ENCODE measurements at regions not wholly inside any gene's neighbourhood (a gene's known extent, or its start where the extent isn't known, plus 50 kb on each side); places are given as distances from the start of the nearest gene placed in this dataset.

- TF ChIP-seq, protein P1, sequence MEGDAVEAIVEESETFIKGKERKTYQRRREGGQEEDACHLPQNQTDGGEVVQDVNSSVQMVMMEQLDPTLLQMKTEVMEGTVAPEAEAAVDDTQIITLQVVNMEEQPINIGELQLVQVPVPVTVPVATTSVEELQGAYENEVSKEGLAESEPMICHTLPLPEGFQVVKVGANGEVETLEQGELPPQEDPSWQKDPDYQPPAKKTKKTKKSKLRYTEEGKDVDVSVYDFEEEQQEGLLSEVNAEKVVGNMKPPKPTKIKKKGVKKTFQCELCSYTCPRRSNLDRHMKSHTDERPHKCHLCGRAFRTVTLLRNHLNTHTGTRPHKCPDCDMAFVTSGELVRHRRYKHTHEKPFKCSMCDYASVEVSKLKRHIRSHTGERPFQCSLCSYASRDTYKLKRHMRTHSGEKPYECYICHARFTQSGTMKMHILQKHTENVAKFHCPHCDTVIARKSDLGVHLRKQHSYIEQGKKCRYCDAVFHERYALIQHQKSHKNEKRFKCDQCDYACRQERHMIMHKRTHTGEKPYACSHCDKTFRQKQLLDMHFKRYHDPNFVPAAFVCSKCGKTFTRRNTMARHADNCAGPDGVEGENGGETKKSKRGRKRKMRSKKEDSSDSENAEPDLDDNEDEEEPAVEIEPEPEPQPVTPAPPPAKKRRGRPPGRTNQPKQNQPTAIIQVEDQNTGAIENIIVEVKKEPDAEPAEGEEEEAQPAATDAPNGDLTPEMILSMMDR (IDR thresholded peaks at IDR 0.05), result no peak
- TF ChIP-seq ZFX (IDR thresholded peaks at IDR 0.05; ENCODE audit: borderline replicate concordance), result no peak
These were observed 1412.6 kb upstream of the CDH9 start for GRCh38 chr5:28450997-28451396.

DNA sequence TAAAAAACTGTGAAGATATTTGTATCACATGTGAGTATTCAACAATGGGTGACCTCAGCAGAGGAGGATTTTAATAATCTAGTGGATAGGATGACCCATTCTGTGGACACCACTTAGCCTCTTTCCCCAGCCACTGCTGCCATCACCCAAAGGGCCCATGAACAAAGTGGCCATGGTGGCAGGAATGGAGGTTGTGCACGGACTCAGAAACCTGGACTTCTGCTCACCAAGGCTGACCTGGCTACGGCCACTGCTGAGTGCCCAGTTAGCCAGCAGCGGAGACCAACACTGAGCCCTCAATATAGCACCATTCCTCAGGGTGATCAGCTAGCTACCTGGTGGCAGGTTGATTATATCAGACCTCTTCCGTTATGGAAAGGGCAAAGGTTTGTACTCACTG, 1410.4 kb upstream of the CDH9 start:
- no peak for TF ChIP-seq ZFX (IDR thresholded peaks at IDR 0.05; ENCODE audit: borderline replicate concordance)
- TF ChIP-seq, protein P1 (IDR thresholded peaks at IDR 0.05), result no peak
- no peak overlapping the region for H3K27ac ChIP-seq

More at GRCh38 chr5:28450997-28451396, 1412.6 kb upstream of the CDH9 start:
- no peak overlapping the region for H3K27ac ChIP-seq

- no peak for TF ChIP-seq ZFX (IDR thresholded peaks at IDR 0.05; ENCODE audit: borderline replicate concordance)
- TF ChIP-seq, protein P1 (IDR thresholded peaks at IDR 0.05), result no peak
These were observed 1392.3 kb upstream of the CDH9 start for GRCh38 chr5:28430565-28431178.

GRCh38 chr5:28421141-28421540, 1382.8 kb upstream of the CDH9 start:
- TF ChIP-seq, protein P1 (IDR thresholded peaks at IDR 0.05), result no peak
- TF ChIP-seq ZFX (IDR thresholded peaks at IDR 0.05; ENCODE audit: borderline replicate concordance), result no peak

More at GRCh38 chr5:28430565-28431178, 1392.3 kb upstream of the CDH9 start:
- no peak overlapping the region for H3K27ac ChIP-seq

GRCh38 chr5:28415791-28416443, 1377.5 kb upstream of the CDH9 start:
- no peak for TF ChIP-seq ZFX (IDR thresholded peaks at IDR 0.05; ENCODE audit: borderline replicate concordance)
- TF ChIP-seq, protein P1 (IDR thresholded peaks at IDR 0.05), result no peak
- H3K27ac ChIP-seq, result no peak overlapping the region

More at GRCh38 chr5:28421141-28421540, 1382.8 kb upstream of the CDH9 start:
- H3K27ac ChIP-seq, result no peak overlapping the region

DNA sequence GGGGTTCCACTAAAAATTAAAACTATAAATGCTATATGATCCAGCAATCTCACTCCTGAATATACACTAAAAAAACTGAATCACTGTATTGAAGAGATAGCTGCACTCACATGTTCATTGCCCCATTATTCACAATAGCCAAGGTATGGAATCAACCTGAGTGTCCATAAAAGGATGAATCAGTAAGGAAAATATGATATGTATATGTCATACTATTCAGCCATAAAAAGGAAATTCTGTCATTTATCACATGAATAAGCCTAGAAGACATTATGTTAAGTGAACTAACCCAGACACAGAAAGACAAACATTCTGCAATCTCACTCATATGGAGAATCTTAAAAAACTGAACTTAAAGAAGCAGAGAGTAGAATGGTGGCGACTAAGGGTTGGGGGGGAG, 1376.2 kb upstream of the CDH9 start:
- TF ChIP-seq, protein P1 (IDR thresholded peaks at IDR 0.05), result no peak
- no peak for TF ChIP-seq ZFX (IDR thresholded peaks at IDR 0.05; ENCODE audit: borderline replicate concordance)
- H3K27ac ChIP-seq, result no peak overlapping the region

- H3K27ac ChIP-seq, result no peak overlapping the region
- TF ChIP-seq, protein P1 (IDR thresholded peaks at IDR 0.05), result no peak
- TF ChIP-seq ZFX (IDR thresholded peaks at IDR 0.05; ENCODE audit: borderline replicate concordance), result no peak
These were observed 1370.3 kb upstream of the CDH9 start for GRCh38 chr5:28408651-28409050.
